ENCODE measurements at regions not wholly inside any gene's neighbourhood (a gene's known extent, or its start where the extent isn't known, plus 50 kb on each side); places are given as distances from the start of the nearest gene placed in this dataset.

DNA sequence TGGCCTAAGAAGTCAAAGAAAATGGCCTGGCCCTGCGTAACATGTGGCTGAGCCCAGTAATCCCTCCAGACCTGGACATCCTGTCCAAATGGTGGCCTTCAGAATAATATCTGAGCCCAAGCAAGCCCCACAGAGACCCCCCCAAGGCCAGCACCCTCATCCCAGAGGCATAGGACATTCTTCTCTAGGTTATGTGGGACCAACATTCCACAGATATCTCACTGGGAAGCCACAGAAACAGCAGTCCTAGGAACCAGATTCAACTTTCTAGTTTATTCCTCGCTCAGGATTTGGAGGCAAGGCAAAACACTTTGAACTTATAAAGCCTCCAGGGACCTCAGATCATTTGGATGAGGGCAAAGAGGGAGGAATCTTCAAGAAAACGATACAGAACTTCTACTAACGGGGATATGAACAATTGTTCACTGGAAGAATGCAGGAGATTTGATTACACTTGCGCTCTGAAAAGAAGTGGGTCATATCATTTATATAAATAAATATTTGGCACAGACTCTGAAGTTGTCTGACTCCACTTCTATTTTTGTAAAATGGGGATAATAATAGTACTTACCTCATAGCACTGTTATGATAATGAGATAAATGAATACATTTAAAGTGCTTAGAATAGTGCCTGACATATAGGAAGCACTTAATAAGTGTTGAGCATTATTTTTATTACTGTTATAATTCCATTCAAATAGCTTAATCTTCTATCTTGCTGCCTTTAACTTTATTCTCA is 171.5 kb downstream of the NUAK1 start:
- no peaks in the 10 kb centered on the region; a peak in 1 of 4 replicates for H3K27me3 ChIP-seq (replicated peaks in 1 of 2; ENCODE audit: control insufficient read depth in 2 of 2, insufficient read depth in 2 of 2, low read length in 1 of 2)
- RAD21 ChIA-PET (ENCODE audit: unreplicated experiment) = no interaction called here
- no peaks in the 10 kb centered on the region for H3K4me1 ChIP-seq (ENCODE audit: control insufficient read depth, insufficient read depth, low read length)
- H3K79me2 ChIP-seq (ENCODE audit: control insufficient read depth, insufficient read depth, low read length) = no peaks in the 10 kb centered on the region
- intact Hi-C loops (cut with micrococcal nuclease; ENCODE audit: unreplicated experiment) = no loop called here
- no peaks in the 10 kb centered on the region for H3K9me3 ChIP-seq (replicated peaks; ENCODE audit: control insufficient read depth, insufficient read depth, low read length)
- SMC1A ChIA-PET (ENCODE audit: uncharacterized antibody, unreplicated experiment) = no interaction called here
- no peaks in the 10 kb centered on the region for H3K36me3 ChIP-seq (ENCODE audit: control insufficient read depth in 2 of 2, insufficient read depth in 2 of 2, low read length in 1 of 2)
- no peak for TF ChIP-seq DPF2 (IDR thresholded peaks at IDR 0.05)
- no peak for TF ChIP-seq IKZF2 (IDR thresholded peaks at IDR 0.05)
- TF ChIP-seq WRNIP1 (IDR thresholded peaks at IDR 0.05; ENCODE audit: borderline replicate concordance, low read depth, low read length) = no peak
- TF ChIP-seq MYC (IDR thresholded peaks at IDR 0.05; ENCODE audit: insufficient read depth, insufficient read length, insufficient replicate concordance, low read length, severe bottlenecking) = no peak
- TF ChIP-seq ZBED1 (IDR thresholded peaks at IDR 0.05; ENCODE audit: borderline replicate concordance) = no peak
- TF ChIP-seq SUPT20H (IDR thresholded peaks at IDR 0.05; ENCODE audit: borderline replicate concordance, control insufficient read depth, low read depth, low read length) = no peak
- no peak for TF ChIP-seq RB1 (IDR thresholded peaks at IDR 0.05; ENCODE audit: borderline replicate concordance)
- TF ChIP-seq GATAD2B (conservative IDR thresholded peaks at IDR 0.05; ENCODE audit: low read depth) = no peak
- TF ChIP-seq, protein P1, sequence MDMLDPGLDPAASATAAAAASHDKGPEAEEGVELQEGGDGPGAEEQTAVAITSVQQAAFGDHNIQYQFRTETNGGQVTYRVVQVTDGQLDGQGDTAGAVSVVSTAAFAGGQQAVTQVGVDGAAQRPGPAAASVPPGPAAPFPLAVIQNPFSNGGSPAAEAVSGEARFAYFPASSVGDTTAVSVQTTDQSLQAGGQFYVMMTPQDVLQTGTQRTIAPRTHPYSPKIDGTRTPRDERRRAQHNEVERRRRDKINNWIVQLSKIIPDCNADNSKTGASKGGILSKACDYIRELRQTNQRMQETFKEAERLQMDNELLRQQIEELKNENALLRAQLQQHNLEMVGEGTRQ (IDR thresholded peaks at IDR 0.05; ENCODE audit: borderline replicate concordance, low read depth, low read length) = no peak
- TF ChIP-seq SMAD1 (IDR thresholded peaks at IDR 0.05; ENCODE audit: low read depth, partially characterized antibody) = no peak
- no peak for TF ChIP-seq TAF1 (IDR thresholded peaks at IDR 0.05; ENCODE audit: borderline replicate concordance, low read depth, low read length)
- TF ChIP-seq CUX1 (IDR thresholded peaks at IDR 0.05; ENCODE audit: insufficient replicate concordance, low read depth, low read length) = no peak
- ATAC-seq (no peak), FAIRE-seq (no peak), DNase-seq (ENCODE audit: low read depth, low spot score) (no peak)
- no peak overlapping the region for H2AFZ ChIP-seq (ENCODE audit: control insufficient read depth, low read depth, low read length)
- no peak overlapping the region for H3K4me3 ChIP-seq
- CTCF ChIA-PET = no interaction called here
- H3K27ac ChIP-seq (ENCODE audit: control insufficient read depth, insufficient read depth) = no peak overlapping the region
- no peak overlapping the region for H3K4me2 ChIP-seq (ENCODE audit: control insufficient read depth, insufficient read depth)
- POLR2A ChIA-PET = no interaction called here
- WGBS (ENCODE audit: insufficient coverage, insufficient replicate concordance, low lambda C conversion rate, missing lambda C conversion rate) = 18% methylated on average over 5 of the region's 5 CpGs
- no peak overlapping the region for H3K9ac ChIP-seq (ENCODE audit: control insufficient read depth, insufficient read depth, low read length)
- BruUV-seq (replicated peaks) = no TSS peak
- H4K20me1 ChIP-seq (ENCODE audit: control insufficient read depth, insufficient read depth) = no peaks in the 10 kb centered on the region
- in situ Hi-C loops (cut with MboI) = no loop called here
